SJCRH30 (cell line): ENCODE measurements at regions not wholly inside any gene's neighbourhood (a gene's known extent, or its start where the extent isn't known, plus 50 kb on each side); places are given as distances from the start of the nearest gene placed in this dataset.

Source experiments
- DNase-seq, 2 experiments: peaks; one replicate each; pipeline ENCODE4 v3.0.0-alpha.2; 2015 to 2020
- H3K27ac ChIP-seq: fragments of 250-450 bp; sonication (Bioruptor Pico); 2 replicates; pipeline ENCODE4 v1.5.1; 2020; ENCODE audit warnings: mild to moderate bottlenecking, moderate library complexity
- H3K27me3 ChIP-seq: fragments of 250-450 bp; sonication (Bioruptor Pico); 2 replicates; pipeline ENCODE4 v1.5.1; 2020; ENCODE audit warnings: mild to moderate bottlenecking, moderate library complexity
- H3K36me3 ChIP-seq: fragments of 250-450 bp; sonication (Bioruptor Pico); 2 replicates; pipeline ENCODE4 v1.5.1; 2020; ENCODE audit warnings: mild to moderate bottlenecking, moderate library complexity
- H3K4me1 ChIP-seq: fragments of 250-450 bp; sonication (Bioruptor Pico); 2 replicates; pipeline ENCODE4 v1.5.1; 2020; ENCODE audit warnings: mild to moderate bottlenecking, moderate library complexity
- H3K4me3 ChIP-seq: fragments of 250-450 bp; sonication (Bioruptor Pico); 2 replicates; pipeline ENCODE4 v1.5.1; 2020; ENCODE audit warnings: mild to moderate bottlenecking, moderate library complexity
- H3K9me3 ChIP-seq: fragments of 250-450 bp; sonication (Bioruptor Pico); replicated peaks from 2 replicates; pipeline ENCODE4 v1.5.1; 2020; ENCODE audit warnings: mild to moderate bottlenecking, moderate library complexity

- no peak overlapping the region for H3K27ac ChIP-seq
- no peaks in the 10 kb centered on the region for H3K27me3 ChIP-seq
- no peak overlapping the region for H3K4me3 ChIP-seq
- no peaks in the 10 kb centered on the region for H3K9me3 ChIP-seq
- DNase-seq, result no peak
- no peaks in the 10 kb centered on the region for H3K4me1 ChIP-seq
- no peaks in the 10 kb centered on the region for H3K36me3 ChIP-seq
These were observed 572.1 kb upstream of the POM121L12 start for GRCh38 chr7:52463341-52463740.

GRCh38 chr7:52462474-52462873 is 573.0 kb upstream of the POM121L12 start:
- no peak for DNase-seq
- Histone ChIP-seq H3K36me3 (no peaks in the 10 kb centered on the region), H3K9me3 (no peaks in the 10 kb centered on the region), H3K27me3 (no peaks in the 10 kb centered on the region), H3K4me1 (no peaks in the 10 kb centered on the region), H3K4me3 (no peak overlapping the region), H3K27ac (no peak overlapping the region)

- Histone ChIP-seq H3K27ac (no peak overlapping the region), H3K9me3 (no peaks in the 10 kb centered on the region), H3K36me3 (no peaks in the 10 kb centered on the region), H3K27me3 (no peaks in the 10 kb centered on the region), H3K4me1 (no peaks in the 10 kb centered on the region), H3K4me3 (no peak overlapping the region)
- no peak for DNase-seq
These were observed 579.9 kb upstream of the POM121L12 start for GRCh38 chr7:52455571-52455970.

GRCh38 chr7:52450816-52451215 is 584.6 kb upstream of the POM121L12 start:
- no peak overlapping the region for H3K4me3 ChIP-seq
- no peaks in the 10 kb centered on the region for H3K9me3 ChIP-seq
- H3K27ac ChIP-seq, result no peak overlapping the region
- H3K27me3 ChIP-seq, result no peaks in the 10 kb centered on the region
- no peaks in the 10 kb centered on the region for H3K36me3 ChIP-seq
- no peaks in the 10 kb centered on the region for H3K4me1 ChIP-seq
- no peak for DNase-seq

- H3K27ac ChIP-seq, result no peak overlapping the region
- no peaks in the 10 kb centered on the region for H3K36me3 ChIP-seq
- no peaks in the 10 kb centered on the region for H3K27me3 ChIP-seq
- no peak for DNase-seq
- H3K4me1 ChIP-seq, result no peaks in the 10 kb centered on the region
- H3K9me3 ChIP-seq, result no peaks in the 10 kb centered on the region
- H3K4me3 ChIP-seq, result no peak overlapping the region
These were observed 587.8 kb upstream of the POM121L12 start for GRCh38 chr7:52447581-52448180.

GRCh38 chr7:52436278-52436677 is 599.2 kb upstream of the POM121L12 start:
- H3K4me1 ChIP-seq, result no peaks in the 10 kb centered on the region
- no peaks in the 10 kb centered on the region for H3K36me3 ChIP-seq
- H3K27ac ChIP-seq, result no peak overlapping the region
- H3K27me3 ChIP-seq, result no peaks in the 10 kb centered on the region
- no peak for DNase-seq
- H3K4me3 ChIP-seq, result no peak overlapping the region
- H3K9me3 ChIP-seq, result no peaks in the 10 kb centered on the region

GRCh38 chr7:52431082-52431815 is 604.2 kb upstream of the POM121L12 start:
- H3K4me3 ChIP-seq, result no peak overlapping the region
- no peaks in the 10 kb centered on the region for H3K27me3 ChIP-seq
- no peaks in the 10 kb centered on the region for H3K9me3 ChIP-seq
- H3K4me1 ChIP-seq, result no peaks in the 10 kb centered on the region
- no peak for DNase-seq
- no peaks in the 10 kb centered on the region for H3K36me3 ChIP-seq
- H3K27ac ChIP-seq, result no peak overlapping the region

GRCh38 chr7:52423251-52423650 is 612.2 kb upstream of the POM121L12 start:
- no peak for DNase-seq
- H3K36me3 ChIP-seq, result no peaks in the 10 kb centered on the region
- no peaks in the 10 kb centered on the region for H3K27me3 ChIP-seq
- H3K9me3 ChIP-seq, result no peaks in the 10 kb centered on the region
- no peak overlapping the region for H3K27ac ChIP-seq
- H3K4me1 ChIP-seq, result no peaks in the 10 kb centered on the region
- no peak overlapping the region for H3K4me3 ChIP-seq

- H3K4me3 ChIP-seq, result no peak overlapping the region
- no peaks in the 10 kb centered on the region for H3K4me1 ChIP-seq
- no peaks in the 10 kb centered on the region for H3K27me3 ChIP-seq
- no peak overlapping the region for H3K27ac ChIP-seq
- no peaks in the 10 kb centered on the region for H3K36me3 ChIP-seq
- DNase-seq, result no peak
- no peaks in the 10 kb centered on the region for H3K9me3 ChIP-seq
These were observed 622.4 kb upstream of the POM121L12 start for GRCh38 chr7:52413051-52413450.

- H3K36me3 ChIP-seq, result no peaks in the 10 kb centered on the region
- no peaks in the 10 kb centered on the region for H3K9me3 ChIP-seq
- no peak for DNase-seq
- H3K4me1 ChIP-seq, result no peaks in the 10 kb centered on the region
- H3K27ac ChIP-seq, result no peak overlapping the region
- 0 out of 2 replicates have a peak, but pooled peaks cover 3% of the 10 kb centered on the region for H3K27me3 ChIP-seq
- no peak overlapping the region for H3K4me3 ChIP-seq
These were observed 625.4 kb upstream of the POM121L12 start for GRCh38 chr7:52410032-52410431.

GRCh38 chr7:52406808-52407207 is 628.6 kb upstream of the POM121L12 start:
- DNase-seq, result no peak
- no peaks in the 10 kb centered on the region for H3K4me1 ChIP-seq
- H3K36me3 ChIP-seq, result no peaks in the 10 kb centered on the region
- no peak overlapping the region for H3K27ac ChIP-seq
- H3K27me3 ChIP-seq, result 0 out of 2 replicates have a peak, but pooled peaks cover 5% of the 10 kb centered on the region
- H3K9me3 ChIP-seq, result no peaks in the 10 kb centered on the region
- H3K4me3 ChIP-seq, result no peak overlapping the region

- no peak overlapping the region for H3K27ac ChIP-seq
- DNase-seq, result no peak
These were observed 652.7 kb upstream of the POM121L12 start for GRCh38 chr7:52382731-52383130.

GRCh38 chr7:52369922-52370321 is 665.5 kb upstream of the POM121L12 start:
- Histone ChIP-seq H3K27me3 (no peaks in the 10 kb centered on the region), H3K4me1 (no peaks in the 10 kb centered on the region), H3K9me3 (no peaks in the 10 kb centered on the region), H3K36me3 (no peaks in the 10 kb centered on the region), H3K27ac (no peak overlapping the region), H3K4me3 (no peak overlapping the region)
- DNase-seq, result no peak

More at GRCh38 chr7:52382731-52383130, 652.7 kb upstream of the POM121L12 start:
- Histone ChIP-seq H3K4me1 (no peaks in the 10 kb centered on the region), H3K27me3 (no peaks in the 10 kb centered on the region), H3K4me3 (no peak overlapping the region), H3K36me3 (no peaks in the 10 kb centered on the region), H3K9me3 (no peaks in the 10 kb centered on the region)

GRCh38 chr7:52365349-52365748 is 670.1 kb upstream of the POM121L12 start:
- Histone ChIP-seq H3K4me1 (no peaks in the 10 kb centered on the region), H3K27ac (no peak overlapping the region)

GRCh38 chr7:52362521-52362920 is 672.9 kb upstream of the POM121L12 start:
- Histone ChIP-seq H3K36me3 (no peaks in the 10 kb centered on the region), H3K27ac (no peak overlapping the region), H3K9me3 (no peaks in the 10 kb centered on the region), H3K4me3 (no peak overlapping the region), H3K4me1 (no peaks in the 10 kb centered on the region), H3K27me3 (0 out of 2 replicates have a peak, but pooled peaks cover 3% of the 10 kb centered on the region)
- no peak for DNase-seq

More at GRCh38 chr7:52365349-52365748, 670.1 kb upstream of the POM121L12 start:
- Histone ChIP-seq H3K4me3 (no peak overlapping the region), H3K27me3 (0 out of 2 replicates have a peak, but pooled peaks cover 3% of the 10 kb centered on the region), H3K36me3 (no peaks in the 10 kb centered on the region), H3K9me3 (no peaks in the 10 kb centered on the region)
- DNase-seq, result no peak

- Histone ChIP-seq H3K4me1 (no peaks in the 10 kb centered on the region), H3K4me3 (no peak overlapping the region), H3K9me3 (no peaks in the 10 kb centered on the region), H3K36me3 (no peaks in the 10 kb centered on the region), H3K27ac (no peak overlapping the region), H3K27me3 (peaks cover 3% of the 10 kb centered on the region; the same call in 1 of the 2 replicates)
- DNase-seq, result no peak
These were observed 674.9 kb upstream of the POM121L12 start for GRCh38 chr7:52360541-52360940.
